Endothelial cell of umbilical vein (primary cell): ENCODE measurements at regions not wholly inside any gene's neighbourhood (a gene's known extent, or its start where the extent isn't known, plus 50 kb on each side); places are given as distances from the start of the nearest gene placed in this dataset.

Experiments used
- BruUV-seq: library from RNA; stranded (reverse); fragments of 400-500 nt; replicated peaks from 2 replicates; lab custom pipeline; 2021; lab: Mats Ljungman, UMichigan
- CTCF ChIA-PET: fragments of 300-600, 350-600 bp; sonication (Branson Sonifier 250); formaldehyde crosslinking; loops from one replicate; lab custom pipeline; 2021; ENCODE audit warnings: antibody characterized with exemption, inconsistent platforms; lab: Charles Lee
- POLR2A ChIA-PET: fragments of 300-600, 350-600 bp; sonication (Branson Sonifier 250); formaldehyde crosslinking; loops from one replicate; lab custom pipeline; 2021; ENCODE audit warnings: antibody characterized with exemption, inconsistent platforms; lab: Charles Lee
- DNase-seq: peaks from one replicate; pipeline ENCODE4 v3.0.0-alpha.2; 2011; ENCODE audit warnings: low read depth, low spot score
- FAIRE-seq: peaks from 2 replicates; lab custom pipeline; 2011; peaks lifted over from hg19 to GRCh38; lab: Jason Lieb, UNC
- H2AFZ ChIP-seq: 2 replicates; pipeline ENCODE4 v1.6.0; 2012; ENCODE audit warnings: low read depth, low read length, control low read depth, inconsistent platforms
- H3K27ac ChIP-seq: 2 replicates; pipeline ENCODE4 v1.5.1; 2011; ENCODE audit warnings: low read depth, mild to moderate bottlenecking, control low read depth, low read length, moderate library complexity; ENCODE audit not compliant: insufficient read depth
- H3K27me3 ChIP-seq, 2 experiments: 2 replicates each; pipeline versions ENCODE4 v1.6.0 to v1.6.1; 2011; ENCODE audit warnings: low read length in 2 of 2, mixed read lengths in 1 of 2; ENCODE audit not compliant: control insufficient read depth in 2 of 2, insufficient read depth in 2 of 2
- H3K36me3 ChIP-seq, 2 experiments: 2 replicates in 1 of 2; 3 replicates in 1 of 2; pipeline ENCODE4 v1.5.1; 2011; ENCODE audit warnings: low read length in 2 of 2, mild to moderate bottlenecking in 1 of 2, moderate library complexity in 1 of 2; ENCODE audit not compliant: control insufficient read depth in 2 of 2, insufficient read depth in 2 of 2; ENCODE audit errors: extremely low read depth in 1 of 2
- H3K4me1 ChIP-seq: 3 replicates; pipeline ENCODE4 v1.5.1; 2011; ENCODE audit warnings: mild to moderate bottlenecking, low read length; ENCODE audit not compliant: control insufficient read depth, insufficient read depth; ENCODE audit errors: extremely low read depth
- H3K4me2 ChIP-seq: 2 replicates; pipeline ENCODE4 v1.6.1; 2011; ENCODE audit warnings: low read length, control low read depth, mixed read lengths; ENCODE audit not compliant: insufficient read depth
- H3K4me3 ChIP-seq, 3 experiments: fragments of 200-600 bp in 1 of 3; sonication (generic), shearing (Covaris generic) in 1 of 3; replicated peaks in 1 of 3; 2 replicates each; pipeline ENCODE4 v1.5.1; 2011 to 2016; ENCODE audit warnings: control low read depth in 3 of 3, low read length in 3 of 3, mild to moderate bottlenecking in 2 of 3, inconsistent platforms in 1 of 3, low read depth in 1 of 3, moderate library complexity in 1 of 3; ENCODE audit not compliant: insufficient read depth in 1 of 3
- H3K79me2 ChIP-seq: 2 replicates; pipeline ENCODE4 v1.6.0; 2012; ENCODE audit warnings: low read length, inconsistent platforms; ENCODE audit not compliant: control insufficient read depth, insufficient read depth
- H3K9ac ChIP-seq: replicated peaks from 2 replicates; pipeline ENCODE3; 2011; ENCODE audit warnings: low read length, control low read depth; ENCODE audit not compliant: insufficient read depth; ENCODE audit errors: extremely low read depth
- H3K9me1 ChIP-seq: replicated peaks from 3 replicates; pipeline ENCODE4 v1.6.0; 2011; ENCODE audit warnings: mild to moderate bottlenecking, low read length; ENCODE audit not compliant: control insufficient read depth, insufficient read depth; ENCODE audit errors: extremely low read depth
- H3K9me3 ChIP-seq: replicated peaks from 2 replicates; pipeline ENCODE4 v1.5.1; 2012; ENCODE audit warnings: low read length, inconsistent platforms; ENCODE audit not compliant: control insufficient read depth, insufficient read depth
- H4K20me1 ChIP-seq: replicated peaks from 2 replicates; pipeline ENCODE3; 2011; ENCODE audit warnings: mild to moderate bottlenecking, low read length; ENCODE audit not compliant: control insufficient read depth, insufficient read depth; ENCODE audit errors: extremely low read depth
- CTCF ChIP-seq, 2 donors: IDR thresholded peaks; 1 replicate in 1 of 2; 2 replicates in 1 of 2; pipeline ENCODE4 v1.5.1; 2011; ENCODE audit warnings: low read length in 2 of 2, mild to moderate bottlenecking in 2 of 2, moderate library complexity in 2 of 2, control low read depth in 1 of 2, inconsistent platforms in 1 of 2, low read depth in 1 of 2; ENCODE audit not compliant: insufficient read depth in 1 of 2; ENCODE audit errors: extremely low read depth in 1 of 2
- EZH2 ChIP-seq: IDR thresholded peaks from 2 replicates; pipeline ENCODE4 v1.6.1; 2012; ENCODE audit warnings: borderline replicate concordance, low read depth, mild to moderate bottlenecking, moderate library complexity, low read length, inconsistent platforms; ENCODE audit not compliant: severe bottlenecking
- FOS ChIP-seq: IDR thresholded peaks from 2 replicates; pipeline ENCODE4 v1.6.1; 2011; ENCODE audit warnings: mild to moderate bottlenecking, low read length, moderate library complexity, borderline replicate concordance; ENCODE audit not compliant: insufficient read depth
- GATA2 ChIP-seq: IDR thresholded peaks from 2 replicates; pipeline ENCODE4 v1.7.0; 2011; ENCODE audit warnings: low read depth, mild to moderate bottlenecking, moderate library complexity, mixed read lengths, low read length; ENCODE audit not compliant: insufficient read length, insufficient read depth
- JUN ChIP-seq: IDR thresholded peaks from 2 replicates; pipeline ENCODE4 v1.6.1; 2011; ENCODE audit warnings: borderline replicate concordance, low read depth; ENCODE audit not compliant: insufficient read length, insufficient read depth
- MAX ChIP-seq: IDR thresholded peaks from 2 replicates; pipeline ENCODE4 v1.6.1; 2011; ENCODE audit not compliant: insufficient read depth, insufficient read length
- MYC ChIP-seq: IDR thresholded peaks from one replicate; pipeline ENCODE4 v1.6.1; 2011; ENCODE audit warnings: mild to moderate bottlenecking, low read depth, low read length
- POLR2A ChIP-seq: IDR thresholded peaks from 2 replicates; pipeline ENCODE4 v1.6.1; 2012; ENCODE audit warnings: low read depth, mild to moderate bottlenecking, control low read depth, low read length
- POLR2AphosphoS5 ChIP-seq: IDR thresholded peaks from 2 replicates; pipeline ENCODE4 v1.6.1; 2012; ENCODE audit warnings: low read depth, mild to moderate bottlenecking, control low read depth, low read length, moderate library complexity; ENCODE audit not compliant: insufficient read depth
- dilution Hi-C: fragments of 300-500 bp; cut with MboI; formaldehyde crosslinking; loops from one replicate; pipeline ENCODE4 v1.15.0; 2019; ENCODE audit warnings: low sequenced_read_pairs; ENCODE audit not compliant: extremely low pct_ligation_motif_present
- intact Hi-C: fragments of 100-400 bp; cut with micrococcal nuclease; formaldehyde crosslinking; loops from one replicate; pipeline ENCODE4 v1.10.0; 2022

- no peak overlapping the region for H3K4me2 ChIP-seq
- dilution Hi-C loops (no loop called here), intact Hi-C loops (no loop called here)
- no peaks in the 10 kb centered on the region for H3K36me3 ChIP-seq
- H2AFZ ChIP-seq, result no peak overlapping the region
- CTCF ChIA-PET, result no interaction called here
- no peaks in the 10 kb centered on the region for H3K4me1 ChIP-seq
- no peaks in the 10 kb centered on the region for H3K9me3 ChIP-seq
- no peak overlapping the region for H3K9ac ChIP-seq
- H3K27ac ChIP-seq, result no peak overlapping the region
- TF ChIP-seq GATA2 (no peak), JUN (no peak), EZH2 (no peak), MAX (no peak), FOS (no peak), POLR2AphosphoS5 (no peak), POLR2A (no peak), MYC (no peak), CTCF (IDR thresholded peaks at IDR 0.05; ENCODE audit: extremely low read depth in 1 of 2, insufficient read depth in 1 of 2, low read depth in 1 of 2, low read length in 2 of 2) (no peak)
- no peaks in the 10 kb centered on the region for H4K20me1 ChIP-seq
- no peaks in the 10 kb centered on the region for H3K27me3 ChIP-seq
- no peak overlapping the region for H3K4me3 ChIP-seq
- BruUV-seq, result no TSS peak
- no peak for DNase-seq
- H3K9me1 ChIP-seq, result no peaks in the 10 kb centered on the region
- no peak for FAIRE-seq
- no peaks in the 10 kb centered on the region for H3K79me2 ChIP-seq
- POLR2A ChIA-PET, result no interaction called here
These were observed 121.9 kb upstream of the AUTS2 start for GRCh38 chr7:69476416-69476815.
